HEK293T (cell line): ENCODE measurements at regions not wholly inside any gene's neighbourhood (a gene's known extent, or its start where the extent isn't known, plus 50 kb on each side); places are given as distances from the start of the nearest gene placed in this dataset.

Experiments used
- ARNT ChIP-seq: fragments of 450-650 bp; IDR thresholded peaks from 2 replicates; pipeline ENCODE4 v1.6.1; 2017; ENCODE audit warnings: mild to moderate bottlenecking
- ELF4 ChIP-seq: fragments of 450-650 bp; IDR thresholded peaks from 2 replicates; pipeline ENCODE4 v1.6.1; 2017; ENCODE audit warnings: antibody characterized with exemption
- FOXA1 ChIP-seq: fragments of 450-650 bp; IDR thresholded peaks from 2 replicates; pipeline ENCODE4 v1.6.1; 2016; ENCODE audit warnings: mild to moderate bottlenecking
- FOXK2 ChIP-seq: fragments of 450-650 bp; IDR thresholded peaks from 2 replicates; pipeline ENCODE4 v1.6.1; 2016; ENCODE audit warnings: mild to moderate bottlenecking
- FOXM1 ChIP-seq: fragments of 450-650 bp; IDR thresholded peaks from 2 replicates; pipeline ENCODE4 v1.6.1; 2017; ENCODE audit warnings: mild to moderate bottlenecking, borderline replicate concordance
- HDGF ChIP-seq: fragments of 450-650 bp; IDR thresholded peaks from 2 replicates; pipeline ENCODE4 v1.6.1; 2017; ENCODE audit warnings: antibody characterized with exemption, borderline replicate concordance
- PKNOX1 ChIP-seq: fragments of 450-650 bp; IDR thresholded peaks from 2 replicates; pipeline ENCODE4 v1.6.1; 2016
- SP1 ChIP-seq: fragments of 450-650 bp; IDR thresholded peaks from 2 replicates; pipeline ENCODE4 v1.6.1; 2017
- SUZ12 ChIP-seq: fragments of 450-650 bp; IDR thresholded peaks from 2 replicates; pipeline ENCODE4 v1.6.1; 2016; ENCODE audit warnings: mild to moderate bottlenecking
- TARDBP ChIP-seq: fragments of 450-650 bp; IDR thresholded peaks from 2 replicates; pipeline ENCODE4 v1.6.1; 2016

GRCh38 chr22:25405841-25406509 lies 158.5 kb upstream of the GRK3 start:
- TF ChIP-seq FOXK2 (no peak), FOXM1 (no peak), HDGF (no peak), FOXA1 (no peak), SP1 (no peak), TARDBP (no peak), ELF4 (no peak), SUZ12 (no peak), ARNT (no peak), PKNOX1 (no peak)
